B cell (primary cell): ENCODE measurements at regions not wholly inside any gene's neighbourhood (a gene's known extent, or its start where the extent isn't known, plus 50 kb on each side); places are given as distances from the start of the nearest gene placed in this dataset.
A peak's percentile ranks its signal among the peaks of the same experiment; 100 is the strongest.

Source experiments
- ATAC-seq: fragments of 200-7000 bp; cut with Tn5 transposase; one replicate; pipeline ENCODE4 v1.10.0; 2021; ENCODE audit warnings: low read depth, mild to moderate bottlenecking, moderate number of reproducible peaks, moderate library complexity
- CTCF ChIA-PET: fragments of 350-600 bp; sonication (Branson Sonifier 250); formaldehyde crosslinking; loops from one replicate; lab custom pipeline; 2021; ENCODE audit warnings: antibody characterized with exemption, inconsistent platforms; lab: Charles Lee
- POLR2A ChIA-PET: fragments of 350-600 bp; sonication (Branson Sonifier 250); formaldehyde crosslinking; loops from one replicate; lab custom pipeline; 2021; ENCODE audit warnings: antibody characterized with exemption; lab: Charles Lee
- DNase-seq: peaks from one replicate; pipeline ENCODE4 v3.0.0; 2013
- H2AFZ ChIP-seq: 2 replicates; pipeline ENCODE4 v1.6.1; 2012; ENCODE audit warnings: mild to moderate bottlenecking, low read depth, low read length; ENCODE audit not compliant: insufficient read depth, poor library complexity, severe bottlenecking
- H3K27ac ChIP-seq, 2 donors: 1 replicate in 1 of 2; 2 replicates in 1 of 2; pipeline ENCODE4 v1.5.1; 2012 to 2013; ENCODE audit warnings: low read length in 2 of 2, mild to moderate bottlenecking in 2 of 2, moderate library complexity in 1 of 2
- H3K27me3 ChIP-seq, 4 experiments: fragments of 200-600 bp in 1 of 4; sonication (generic) in 1 of 4; replicated peaks in 1 of 4; 1 replicate in 2 of 4; 2 replicates in 2 of 4; pipeline versions ENCODE4 v1.6.1 to v1.7.0; 2013 to 2016; ENCODE audit warnings: low read length in 3 of 4, mild to moderate bottlenecking in 2 of 4, mixed read lengths in 1 of 4, moderate library complexity in 1 of 4; ENCODE audit not compliant: insufficient read depth in 4 of 4, control insufficient read depth in 3 of 4; ENCODE audit errors: control extremely low read depth in 1 of 4
- H3K36me3 ChIP-seq, 2 experiments: replicated peaks in 1 of 2; 1 replicate in 1 of 2; 2 replicates in 1 of 2; pipeline versions ENCODE4 v1.6.1 to v1.7.1; 2013; ENCODE audit warnings: low read length in 1 of 2; ENCODE audit not compliant: insufficient read depth in 2 of 2, control insufficient read depth in 1 of 2; ENCODE audit errors: control extremely low read depth in 1 of 2, extremely low read depth in 1 of 2
- H3K4me1 ChIP-seq, 2 donors: fragments of 200-600 bp in 1 of 2; sonication (generic) in 1 of 2; 1 replicate in 1 of 2; 2 replicates in 1 of 2; pipeline versions ENCODE4 v1.5.1 to v1.6.1; 2013 to 2017; ENCODE audit warnings: low read length in 2 of 2; ENCODE audit not compliant: control insufficient read depth in 2 of 2, insufficient read depth in 2 of 2
- H3K4me2 ChIP-seq: replicated peaks from 2 replicates; pipeline ENCODE3; 2012; ENCODE audit warnings: mild to moderate bottlenecking, low read depth, low read length; ENCODE audit not compliant: poor library complexity, severe bottlenecking
- H3K4me3 ChIP-seq, 5 experiments: fragments of 200-600 bp in 1 of 5; sonication (generic) in 1 of 5; 1 replicate in 3 of 5; 2 replicates in 2 of 5; pipeline versions ENCODE4 v1.5.1 to v1.7.0; 2011 to 2016; ENCODE audit warnings: low read length in 4 of 5, mild to moderate bottlenecking in 4 of 5, low read depth in 2 of 5, control low read depth in 1 of 5, moderate library complexity in 1 of 5; ENCODE audit not compliant: insufficient read depth in 1 of 5; ENCODE audit errors: control extremely low read depth in 1 of 5, extremely low read depth in 1 of 5
- H3K79me2 ChIP-seq: fragments of 200-600 bp; sonication (generic); one replicate; pipeline ENCODE4 v1.6.0; 2016; ENCODE audit warnings: low read length; ENCODE audit not compliant: control insufficient read depth, insufficient read depth
- H3K9ac ChIP-seq: fragments of 200-600 bp; sonication (generic); 2 replicates; pipeline ENCODE4 v1.6.1; 2017; ENCODE audit warnings: mild to moderate bottlenecking, low read length, moderate library complexity
- H3K9me3 ChIP-seq, 3 donors: one replicate each; pipeline versions ENCODE4 v1.6.1 to v1.7.1; 2013; ENCODE audit warnings: low read length in 2 of 3; ENCODE audit not compliant: control insufficient read depth in 2 of 3, insufficient read depth in 1 of 3; ENCODE audit errors: control extremely low read depth in 1 of 3
- H4K20me1 ChIP-seq: 2 replicates; pipeline ENCODE4 v1.6.0; 2012; ENCODE audit warnings: mild to moderate bottlenecking, low read length; ENCODE audit not compliant: insufficient read depth, control insufficient read depth, poor library complexity, severe bottlenecking
- H3K27ac Mint-ChIP-seq: one replicate; pipeline ENCODE4 v1.8.0; 2021; ENCODE audit warnings: mixed read lengths
- H3K27me3 Mint-ChIP-seq: one replicate; pipeline ENCODE4 v1.8.0; 2021; ENCODE audit warnings: mixed read lengths
- H3K4me1 Mint-ChIP-seq: one replicate; pipeline ENCODE4 v1.8.0; 2021; ENCODE audit warnings: mixed read lengths
- H3K4me3 Mint-ChIP-seq: one replicate; pipeline ENCODE4 v1.8.0; 2021; ENCODE audit warnings: mixed read lengths
- H3K9me3 Mint-ChIP-seq: one replicate; pipeline ENCODE4 v1.8.0; 2022; ENCODE audit warnings: mixed read lengths; ENCODE audit not compliant: insufficient read depth
- CTCF ChIP-seq: fragments of 200-600 bp; IDR thresholded peaks from one replicate; pipeline ENCODE4 v1.8.0; 2022; ENCODE audit warnings: antibody characterized with exemption, mild to moderate bottlenecking
- EZH2 ChIP-seq: IDR thresholded peaks from 2 replicates; pipeline ENCODE4 v1.6.1; 2012; ENCODE audit warnings: borderline replicate concordance, low read depth, mild to moderate bottlenecking, moderate library complexity, low read length; ENCODE audit not compliant: insufficient read depth, poor library complexity, severe bottlenecking
- WGBS: methylation state at CpG from one replicate; pipeline ENCODE4 v1.1.5; 2013; ENCODE audit warnings: missing lambda C conversion rate; ENCODE audit not compliant: insufficient coverage; 5-methylcytosine and 5-hydroxymethylcytosine counted together
- intact Hi-C: fragments of 100-400 bp; cut with micrococcal nuclease; formaldehyde crosslinking; loops from one replicate; pipeline ENCODE4 v1.10.0; 2022

GRCh38 chr21:29233611-29234540 lies 64.8 kb upstream of the BACH1 start:
- ChIA-PET CTCF (interaction anchor here (0.7 to 4.7 kb wide), 14 partner anchors 9 to 144 kb away, joined by 3 to 32 read pairs (median 4); partner anchors contain the start of gene BACH1), POLR2A (interaction anchor here (1.1 to 1.8 kb wide), 2 partner anchors 65 to 67 kb away, joined by 5 read pairs; partner anchors contain the start of gene BACH1)
- no peaks in the 10 kb centered on the region for H3K9me3 ChIP-seq
- ATAC-seq (peak; percentile 78), DNase-seq (peak; percentile 81)
- peaks cover 42 to 47% of the 10 kb centered on the region in 2 donors for H3K4me1 ChIP-seq
- Mint-ChIP-seq H3K4me3 (peak overlapping the region; percentile 71), H3K4me1 (peaks cover 68% of the 10 kb centered on the region), H3K27ac (peak overlapping the region; percentile 83), H3K27me3 (no peaks in the 10 kb centered on the region), H3K9me3 (no peaks in the 10 kb centered on the region)
- TF ChIP-seq CTCF (no peak), EZH2 (no peak)
- H3K4me2 ChIP-seq = peak overlapping the region; percentile 44
- peak overlapping the region; percentile 44 for H2AFZ ChIP-seq
- peak overlapping the region in 1 of 5 experiments; percentile 8 for H3K4me3 ChIP-seq
- H3K27me3 ChIP-seq = no peaks in the 10 kb centered on the region
- 82% methylated on average over 8 of the region's 11 CpGs for WGBS
- H4K20me1 ChIP-seq = no peaks in the 10 kb centered on the region
- peak overlapping the region; percentile 36 for H3K9ac ChIP-seq
- H3K27ac ChIP-seq = peak overlapping the region; percentile 60 to 81
- H3K36me3 ChIP-seq = no peaks in the 10 kb centered on the region
- intact Hi-C loops = loop anchor here (1.0 to 2.0 kb wide), 4 partner anchors 38 to 142 kb away; no protein-coding TSS in a partner anchor
- H3K79me2 ChIP-seq = no peaks in the 10 kb centered on the region
